Endothelial cell (in vitro differentiated cells): ENCODE measurements at regions not wholly inside any gene's neighbourhood (a gene's known extent, or its start where the extent isn't known, plus 50 kb on each side); places are given as distances from the start of the nearest gene placed in this dataset.

ENCODE experiments used
- DNase-seq: peaks from one replicate; pipeline ENCODE4 v3.0.0; 2021; ENCODE audit warnings: low spot score
- H3K27ac Mint-ChIP-seq: one replicate; pipeline ENCODE4 v1.8.0; 2021; ENCODE audit warnings: mixed read lengths, inconsistent platforms; ENCODE audit not compliant: unreplicated experiment
- H3K27me3 Mint-ChIP-seq: one replicate; pipeline ENCODE4 v1.8.0; 2021; ENCODE audit warnings: mild to moderate bottlenecking, moderate library complexity, mixed read lengths, inconsistent platforms; ENCODE audit not compliant: unreplicated experiment
- H3K36me3 Mint-ChIP-seq: one replicate; pipeline ENCODE4 v1.8.0; 2021; ENCODE audit warnings: mild to moderate bottlenecking, low read depth, mixed read lengths, inconsistent platforms; ENCODE audit not compliant: unreplicated experiment
- H3K4me1 Mint-ChIP-seq: one replicate; pipeline ENCODE4 v1.8.0; 2021; ENCODE audit warnings: mild to moderate bottlenecking, mixed read lengths, inconsistent platforms; ENCODE audit not compliant: unreplicated experiment
- H3K4me3 Mint-ChIP-seq: one replicate; pipeline ENCODE4 v1.8.0; 2021; ENCODE audit warnings: mild to moderate bottlenecking, mixed read lengths, inconsistent platforms; ENCODE audit not compliant: unreplicated experiment
- H3K9me3 Mint-ChIP-seq: one replicate; pipeline ENCODE4 v1.8.0; 2021; ENCODE audit warnings: mixed read lengths, inconsistent platforms; ENCODE audit not compliant: unreplicated experiment
- TF ChIP-seq, protein P1 (sequence below): fragments of 200-600 bp; sonication (generic); IDR thresholded peaks from one replicate; pipeline ENCODE4 v1.5.0; 2021; ENCODE audit warnings: antibody characterized with exemption; ENCODE audit not compliant: unreplicated experiment

DNA sequence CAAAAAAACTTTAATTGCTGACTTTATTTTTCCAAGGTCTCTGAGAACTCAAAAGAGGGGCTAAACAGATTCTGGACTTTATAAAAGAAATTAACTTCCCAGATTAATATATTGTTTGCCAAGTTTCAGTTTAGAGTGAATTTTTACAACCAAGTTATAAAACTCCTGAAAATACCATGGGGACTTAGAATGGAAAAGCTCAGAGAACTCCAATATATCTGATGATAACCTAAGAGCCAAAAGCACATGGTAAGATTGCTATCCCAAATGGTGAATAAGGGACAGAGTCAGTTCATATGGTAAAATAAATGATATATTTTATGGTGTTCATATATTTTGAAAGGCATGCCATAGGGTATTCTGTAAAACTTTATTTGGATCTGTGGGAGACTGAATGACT, 470.9 kb downstream of the TTLL7 start:
- Mint-ChIP-seq H3K4me1 (peaks cover 7% of the 10 kb centered on the region), H3K4me3 (no peak overlapping the region)

DNA sequence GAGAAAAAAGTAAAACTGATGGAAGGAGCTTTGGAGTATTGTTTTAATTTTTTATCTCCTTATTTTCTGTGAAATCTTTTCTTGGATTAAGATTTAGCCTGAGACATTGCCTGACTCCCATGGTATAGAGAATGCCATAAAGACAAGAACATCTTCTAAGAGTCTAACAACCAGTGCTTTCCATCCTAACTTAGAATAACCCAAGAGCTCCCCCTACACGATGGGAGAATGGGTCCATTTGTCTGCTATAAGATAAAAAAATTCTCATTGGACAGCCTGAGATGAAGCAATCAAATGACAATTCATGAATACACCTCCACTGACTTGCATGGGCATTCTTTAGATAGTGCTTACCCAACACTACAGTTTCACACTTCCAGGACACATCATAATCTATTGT, 478.1 kb downstream of the TTLL7 start:
- TF ChIP-seq, protein P1, sequence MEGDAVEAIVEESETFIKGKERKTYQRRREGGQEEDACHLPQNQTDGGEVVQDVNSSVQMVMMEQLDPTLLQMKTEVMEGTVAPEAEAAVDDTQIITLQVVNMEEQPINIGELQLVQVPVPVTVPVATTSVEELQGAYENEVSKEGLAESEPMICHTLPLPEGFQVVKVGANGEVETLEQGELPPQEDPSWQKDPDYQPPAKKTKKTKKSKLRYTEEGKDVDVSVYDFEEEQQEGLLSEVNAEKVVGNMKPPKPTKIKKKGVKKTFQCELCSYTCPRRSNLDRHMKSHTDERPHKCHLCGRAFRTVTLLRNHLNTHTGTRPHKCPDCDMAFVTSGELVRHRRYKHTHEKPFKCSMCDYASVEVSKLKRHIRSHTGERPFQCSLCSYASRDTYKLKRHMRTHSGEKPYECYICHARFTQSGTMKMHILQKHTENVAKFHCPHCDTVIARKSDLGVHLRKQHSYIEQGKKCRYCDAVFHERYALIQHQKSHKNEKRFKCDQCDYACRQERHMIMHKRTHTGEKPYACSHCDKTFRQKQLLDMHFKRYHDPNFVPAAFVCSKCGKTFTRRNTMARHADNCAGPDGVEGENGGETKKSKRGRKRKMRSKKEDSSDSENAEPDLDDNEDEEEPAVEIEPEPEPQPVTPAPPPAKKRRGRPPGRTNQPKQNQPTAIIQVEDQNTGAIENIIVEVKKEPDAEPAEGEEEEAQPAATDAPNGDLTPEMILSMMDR: no peak
- DNase-seq: no peak
- H3K4me3 Mint-ChIP-seq: no peak overlapping the region
- H3K27me3 Mint-ChIP-seq: no peaks in the 10 kb centered on the region
- no peaks in the 10 kb centered on the region for H3K36me3 Mint-ChIP-seq
- no peak overlapping the region for H3K27ac Mint-ChIP-seq
- no peaks in the 10 kb centered on the region for H3K9me3 Mint-ChIP-seq
- peaks cover 2% of the 10 kb centered on the region for H3K4me1 Mint-ChIP-seq

More for the DNA sequence above, 470.9 kb downstream of the TTLL7 start:
- Mint-ChIP-seq H3K36me3 (no peaks in the 10 kb centered on the region), H3K27me3 (no peaks in the 10 kb centered on the region), H3K9me3 (no peaks in the 10 kb centered on the region), H3K27ac (no peak overlapping the region)
- DNase-seq: no peak
- TF ChIP-seq, protein P1: no peak

DNA sequence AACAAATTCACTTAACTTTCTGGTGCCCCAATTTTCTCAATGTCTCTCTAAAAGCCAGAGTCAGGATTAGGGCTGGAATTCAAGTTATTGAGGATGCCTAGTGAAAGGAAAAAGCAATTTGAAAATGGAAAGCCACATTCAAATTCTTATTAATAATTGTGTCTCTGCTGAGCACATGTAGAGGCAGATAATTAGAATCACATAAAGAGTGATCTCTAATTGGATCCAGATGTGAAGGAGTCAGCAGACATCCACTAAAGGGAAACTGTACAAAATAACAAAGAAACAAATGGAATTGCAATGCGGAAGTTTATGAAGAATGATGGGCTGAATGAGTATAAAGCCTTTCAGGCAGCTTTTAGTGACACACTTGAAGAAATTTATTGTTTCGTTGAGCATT, 482.6 kb downstream of the TTLL7 start:
- no peaks in the 10 kb centered on the region for H3K27me3 Mint-ChIP-seq
- DNase-seq: no peak
- H3K27ac Mint-ChIP-seq: no peak overlapping the region
- no peaks in the 10 kb centered on the region for H3K9me3 Mint-ChIP-seq
- no peak overlapping the region for H3K4me3 Mint-ChIP-seq
- no peaks in the 10 kb centered on the region for H3K36me3 Mint-ChIP-seq
- TF ChIP-seq, protein P1: no peak
- peaks cover 5% of the 10 kb centered on the region for H3K4me1 Mint-ChIP-seq

DNA sequence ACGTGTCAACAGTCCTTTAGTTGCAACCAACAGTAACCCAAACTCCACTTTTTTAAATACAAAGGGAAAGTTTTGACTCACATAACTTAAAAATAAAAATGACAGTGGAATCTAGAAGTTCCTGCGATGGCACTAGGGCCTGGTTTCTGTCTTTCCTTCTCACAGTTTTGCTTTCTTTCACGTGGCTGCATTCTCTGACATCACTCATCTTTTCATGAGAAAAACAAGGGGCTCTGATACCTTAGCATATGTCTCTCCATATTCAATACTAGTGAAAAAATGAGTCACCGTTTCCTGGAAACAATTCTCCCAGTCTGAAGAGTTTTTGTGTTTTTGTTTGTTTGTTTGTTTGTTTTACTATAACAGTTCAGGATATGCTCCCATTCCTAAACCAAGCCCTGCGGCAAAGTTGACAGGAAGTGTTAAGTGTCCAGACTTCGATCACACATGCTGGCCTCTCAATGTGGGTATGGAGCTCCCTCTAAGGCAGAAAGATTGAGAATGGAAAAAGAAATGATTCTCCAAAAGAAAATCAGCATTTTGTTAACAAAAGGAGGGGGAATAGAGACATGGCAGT, 483.3 kb downstream of the TTLL7 start:
- H3K27ac Mint-ChIP-seq: no peak overlapping the region
- no peak for DNase-seq
- no peaks in the 10 kb centered on the region for H3K9me3 Mint-ChIP-seq
- TF ChIP-seq, protein P1: no peak
- H3K4me3 Mint-ChIP-seq: no peak overlapping the region
- H3K36me3 Mint-ChIP-seq: no peaks in the 10 kb centered on the region
- peaks cover 5% of the 10 kb centered on the region for H3K4me1 Mint-ChIP-seq
- no peaks in the 10 kb centered on the region for H3K27me3 Mint-ChIP-seq

DNA sequence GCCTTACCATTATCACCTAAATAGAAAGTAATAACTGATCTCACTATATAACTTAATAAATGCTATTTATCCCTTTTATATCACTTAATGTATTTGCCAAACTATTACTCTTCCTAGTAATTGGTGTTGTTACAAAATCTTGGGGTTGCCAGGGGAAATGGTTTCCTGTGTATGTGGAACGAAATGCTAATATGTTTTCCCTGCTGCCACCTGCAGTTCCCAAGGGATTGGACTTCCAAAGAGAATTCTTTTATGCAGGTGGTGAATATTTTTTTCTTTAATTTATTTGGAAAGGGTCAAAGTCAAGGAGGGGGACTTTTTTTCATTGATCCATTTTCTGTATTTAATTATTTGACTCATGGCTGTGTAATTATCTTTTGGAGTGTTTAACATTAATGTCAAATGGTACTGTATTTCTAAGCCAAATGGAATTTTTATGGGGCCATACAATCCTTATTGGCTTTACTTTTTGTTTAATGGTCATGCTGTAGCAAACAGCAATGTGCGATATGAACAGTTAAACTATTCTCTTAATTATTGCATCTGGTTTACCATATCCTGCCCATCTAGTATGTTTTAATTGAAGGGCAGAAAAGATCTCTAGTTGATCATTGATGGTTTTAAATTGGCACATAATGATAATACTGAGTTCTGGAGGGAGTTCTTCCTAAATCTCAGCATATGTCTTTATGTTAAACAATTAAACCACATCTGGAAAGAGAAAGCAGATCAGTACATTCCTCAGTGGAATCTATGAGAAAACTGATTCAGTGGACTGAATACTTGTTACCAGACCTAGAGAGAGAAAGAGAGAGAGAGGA, 486.3 kb downstream of the TTLL7 start:
- Mint-ChIP-seq H3K4me1 (peaks cover 10% of the 10 kb centered on the region), H3K36me3 (no peaks in the 10 kb centered on the region), H3K27me3 (no peaks in the 10 kb centered on the region), H3K9me3 (no peaks in the 10 kb centered on the region), H3K4me3 (no peak overlapping the region), H3K27ac (no peak overlapping the region)
- no peak for DNase-seq
- TF ChIP-seq, protein P1: no peak
